HG03175 (cell line): ENCODE measurements at regions not wholly inside any gene's neighbourhood (a gene's known extent, or its start where the extent isn't known, plus 50 kb on each side); places are given as distances from the start of the nearest gene placed in this dataset.
"Not testable (repeated sequence)": the region's sequence is repeated elsewhere in the genome, so short reads cannot be mapped to it uniquely, and the experiment has no call there.

ENCODE experiments used
- ATAC-seq: cut with Tn5 transposase; IDR thresholded peaks from one replicate; pipeline ENCODE4 v1.9.1; 2021; ENCODE audit warnings: mild to moderate bottlenecking, moderate library complexity; ENCODE audit not compliant: unreplicated experiment

GRCh38 chr14:37784827-37785223 is 189.4 kb downstream of the TTC6 start:
- not testable (repeated sequence) for ATAC-seq

GRCh38 chr14:37785298-37785697 is 189.9 kb downstream of the TTC6 start:
- not testable (repeated sequence) for ATAC-seq

GRCh38 chr14:37786114-37786625 is 190.7 kb downstream of the TTC6 start:
- not testable (repeated sequence) for ATAC-seq

GRCh38 chr14:37787879-37788494 is 192.6 kb downstream of the TTC6 start:
- ATAC-seq = no peak

- no peak for ATAC-seq
Measured at GRCh38 chr14:37791384-37792036, 196.1 kb downstream of the TTC6 start.

- ATAC-seq = no peak
Measured at GRCh38 chr14:37792124-37792523, 196.7 kb downstream of the TTC6 start.

- no peak for ATAC-seq
Measured at GRCh38 chr14:37796703-37797416, 201.4 kb downstream of the TTC6 start.

GRCh38 chr14:37797675-37798074 is 202.2 kb downstream of the TTC6 start:
- ATAC-seq = no peak

GRCh38 chr14:37807722-37808121 is 212.3 kb downstream of the TTC6 start:
- no peak for ATAC-seq

- ATAC-seq = no peak
Measured at GRCh38 chr14:37810094-37810801, 214.8 kb downstream of the TTC6 start.

- no peak for ATAC-seq
Measured at GRCh38 chr14:37813732-37814131, 218.3 kb downstream of the TTC6 start.

- no peak for ATAC-seq
Measured at GRCh38 chr14:37816135-37816534, 220.7 kb downstream of the TTC6 start.

GRCh38 chr14:37816743-37817295 is 221.4 kb downstream of the TTC6 start:
- ATAC-seq = no peak

GRCh38 chr14:37819155-37820015 is 224.0 kb downstream of the TTC6 start:
- ATAC-seq = no peak

GRCh38 chr14:37820810-37821209 is 225.4 kb downstream of the TTC6 start:
- not testable (repeated sequence) for ATAC-seq

- ATAC-seq = no peak
Measured at GRCh38 chr14:37824939-37825712, 229.7 kb downstream of the TTC6 start.

- no peak for ATAC-seq
Measured at GRCh38 chr14:37826869-37827268, 231.4 kb downstream of the TTC6 start.

GRCh38 chr14:37830271-37830670 is 234.8 kb downstream of the TTC6 start:
- no peak for ATAC-seq

- ATAC-seq = no peak
Measured at GRCh38 chr14:37834275-37834674, 238.8 kb downstream of the TTC6 start.
